GM23338 (cell line): ENCODE measurements at regions not wholly inside any gene's neighbourhood (a gene's known extent, or its start where the extent isn't known, plus 50 kb on each side); places are given as distances from the start of the nearest gene placed in this dataset.

Experiments
- ATAC-seq: fragments of 200-7000 bp; cut with Tn5 transposase; 3 replicates; pipeline ENCODE4 v1.9.1; 2020
- DNase-seq: peaks from one replicate; pipeline ENCODE4 v3.0.0-alpha.2; 2015; ENCODE audit warnings: low spot score
- H2AFZ ChIP-seq: fragments of 200-600 bp; sonication (generic); 2 replicates; pipeline ENCODE4 v1.8.0; 2016; ENCODE audit warnings: antibody characterized with exemption, mild to moderate bottlenecking, moderate library complexity
- H3F3A ChIP-seq: fragments of 200-600 bp; sonication (generic); replicated peaks from 2 replicates; pipeline ENCODE4 v1.8.0; 2017; ENCODE audit warnings: antibody characterized with exemption, mixed run types, low read depth
- H3K27ac ChIP-seq: fragments of 200-600 bp; sonication (generic); 2 replicates; pipeline ENCODE4 v1.6.1; 2016; ENCODE audit warnings: low read depth
- H3K27me3 ChIP-seq: fragments of 200-600 bp; sonication (generic); 2 replicates; pipeline ENCODE4 v1.8.0; 2016; ENCODE audit warnings: mild to moderate bottlenecking, mixed run types, moderate library complexity; ENCODE audit not compliant: insufficient read depth
- H3K36me3 ChIP-seq: fragments of 200-600 bp; sonication (generic); 2 replicates; pipeline ENCODE4 v1.8.0; 2016; ENCODE audit warnings: mild to moderate bottlenecking; ENCODE audit not compliant: insufficient read depth
- H3K4me1 ChIP-seq: fragments of 200-600 bp; sonication (generic); 2 replicates; pipeline ENCODE4 v1.8.0; 2016; ENCODE audit warnings: mild to moderate bottlenecking, moderate library complexity; ENCODE audit not compliant: insufficient read depth
- H3K4me2 ChIP-seq: fragments of 200-600 bp; sonication (generic); 2 replicates; pipeline ENCODE4 v1.7.1; 2017; ENCODE audit warnings: mixed run types
- H3K4me3 ChIP-seq: fragments of 200-600 bp; sonication (generic); 2 replicates; pipeline ENCODE4 v1.6.1; 2016; ENCODE audit warnings: mixed run types
- H3K79me2 ChIP-seq: fragments of 200-600 bp; sonication (generic); replicated peaks from 2 replicates; pipeline ENCODE4 v1.8.0; 2017; ENCODE audit warnings: mild to moderate bottlenecking; ENCODE audit not compliant: insufficient read depth
- H3K9me2 ChIP-seq: fragments of 200-600 bp; sonication (generic); 2 replicates; pipeline ENCODE4 v1.8.0; 2017; ENCODE audit not compliant: insufficient read depth
- H4K20me1 ChIP-seq: fragments of 200-600 bp; sonication (generic); replicated peaks from 2 replicates; pipeline ENCODE4 v1.8.0; 2017; ENCODE audit warnings: mild to moderate bottlenecking; ENCODE audit not compliant: insufficient read depth
- H3K27ac Mint-ChIP-seq: 2 replicates; pipeline ENCODE4 v1.8.0; 2020; ENCODE audit warnings: inconsistent platforms, mild to moderate bottlenecking, moderate library complexity, mixed read lengths
- H3K27me3 Mint-ChIP-seq: 3 replicates; pipeline ENCODE4 v1.8.0; 2022; ENCODE audit warnings: low read depth, mild to moderate bottlenecking, moderate library complexity, mixed read lengths, inconsistent platforms; ENCODE audit not compliant: insufficient read depth, poor library complexity
- H3K36me3 Mint-ChIP-seq: 3 replicates; pipeline ENCODE4 v1.8.0; 2021; ENCODE audit warnings: low read depth, mild to moderate bottlenecking, inconsistent platforms, moderate library complexity, mixed read lengths
- H3K4me1 Mint-ChIP-seq: 3 replicates; pipeline ENCODE4 v1.8.0; 2020; ENCODE audit warnings: mild to moderate bottlenecking, inconsistent platforms, mixed read lengths
- H3K4me3 Mint-ChIP-seq: 3 replicates; pipeline ENCODE4 v1.8.0; 2021; ENCODE audit warnings: moderate library complexity, mild to moderate bottlenecking, inconsistent platforms, mixed read lengths
- H3K9me3 Mint-ChIP-seq: 3 replicates; pipeline ENCODE4 v1.8.0; 2020; ENCODE audit warnings: moderate library complexity, mild to moderate bottlenecking, inconsistent platforms, mixed read lengths
- EZH2 ChIP-seq: fragments of 200-600 bp; sonication (generic); IDR thresholded peaks from one replicate; pipeline ENCODE4 v1.8.0; 2017; ENCODE audit warnings: antibody characterized with exemption, mild to moderate bottlenecking, low read depth; ENCODE audit not compliant: unreplicated experiment
- EZH2phosphoT487 ChIP-seq: fragments of 200-600 bp; sonication (generic); IDR thresholded peaks from one replicate; pipeline ENCODE4 v1.8.1; 2018; ENCODE audit warnings: antibody characterized with exemption; ENCODE audit not compliant: unreplicated experiment
- JUNB ChIP-seq: IDR thresholded peaks from one replicate; pipeline ENCODE4 v1.6.1; 2016; ENCODE audit warnings: antibody characterized with exemption; ENCODE audit not compliant: unreplicated experiment
- POLR2AphosphoS5 ChIP-seq: IDR thresholded peaks from 2 replicates; pipeline ENCODE4 v1.6.1; 2016; ENCODE audit warnings: antibody characterized with exemption, low read depth
- STAT1 ChIP-seq: IDR thresholded peaks from one replicate; pipeline ENCODE4 v1.6.1; 2016; ENCODE audit warnings: antibody characterized with exemption; ENCODE audit not compliant: unreplicated experiment
- ZNF114 ChIP-seq: fragments of 250-450 bp; sonication (Bioruptor Pico); IDR thresholded peaks from 2 replicates; pipeline ENCODE4 v1.5.0; 2020; ENCODE audit warnings: mild to moderate bottlenecking, moderate library complexity
- TF ChIP-seq, protein P1 (sequence below): fragments of 250-450 bp; sonication (Bioruptor Pico); IDR thresholded peaks from 2 replicates; pipeline ENCODE4 v1.5.0; 2020; ENCODE audit warnings: mild to moderate bottlenecking, moderate library complexity
- TF ChIP-seq, protein P2 (sequence below), 2 experiments: fragments of 200-600 bp in 1 of 2; sonication (generic) in 1 of 2; conservative IDR thresholded peaks; 2 replicates each; pipeline versions ENCODE4 v1.5.1 to v1.6.1; 2016 to 2017; ENCODE audit warnings: antibody characterized with exemption in 2 of 2, low read depth in 2 of 2, mild to moderate bottlenecking in 2 of 2, moderate library complexity in 1 of 2
- TF ChIP-seq, protein P3 (sequence below): IDR thresholded peaks from 2 replicates; pipeline ENCODE4 v1.6.1; 2016; ENCODE audit warnings: antibody characterized with exemption

DNA sequence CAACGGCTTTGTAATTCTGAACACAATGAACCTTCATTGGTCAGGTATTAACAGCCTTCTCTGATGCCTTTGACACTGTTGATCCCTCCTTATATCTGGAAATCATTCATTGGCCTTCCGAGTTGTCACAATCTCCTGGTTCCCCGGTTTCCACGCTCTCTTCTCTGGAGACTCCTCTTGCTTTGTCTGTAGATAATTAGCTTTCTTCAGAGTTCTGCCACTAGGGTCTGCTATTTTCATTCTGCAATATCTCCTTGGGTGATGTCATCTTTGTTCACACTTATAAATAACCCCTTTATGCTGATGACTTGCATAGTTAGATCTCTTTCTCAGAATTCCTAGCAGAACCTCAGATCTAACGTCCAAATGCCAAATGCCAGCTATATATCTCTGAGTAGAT is 583.8 kb upstream of the ZNF717 start:
- Histone ChIP-seq H3K4me1 (0 out of 2 replicates have a peak, but pooled peaks cover 7% of the 10 kb centered on the region), H4K20me1 (no peaks in the 10 kb centered on the region), H3K36me3 (no peaks in the 10 kb centered on the region), H3K27ac (no peak overlapping the region), H2AFZ (no peak overlapping the region), H3F3A (no peaks in the 10 kb centered on the region), H3K9me2 (no peaks in the 10 kb centered on the region), H3K79me2 (no peaks in the 10 kb centered on the region), H3K4me3 (no peak overlapping the region), H3K27me3 (no peaks in the 10 kb centered on the region), H3K4me2 (no peak overlapping the region)
- Mint-ChIP-seq H3K36me3 (no peaks in the 10 kb centered on the region), H3K27ac (no peak overlapping the region), H3K27me3 (peaks cover 2% of the 10 kb centered on the region), H3K4me3 (no peak overlapping the region), H3K4me1 (peaks cover 13% of the 10 kb centered on the region), H3K9me3 (no peaks in the 10 kb centered on the region)
- ATAC-seq (peak; percentile 72), DNase-seq (peak; percentile 57)
- TF ChIP-seq STAT1 (no peak), ZNF114 (no peak), POLR2AphosphoS5 (no peak), EZH2 (no peak), JUNB (no peak), EZH2phosphoT487 (no peak)
- TF ChIP-seq, protein P1, sequence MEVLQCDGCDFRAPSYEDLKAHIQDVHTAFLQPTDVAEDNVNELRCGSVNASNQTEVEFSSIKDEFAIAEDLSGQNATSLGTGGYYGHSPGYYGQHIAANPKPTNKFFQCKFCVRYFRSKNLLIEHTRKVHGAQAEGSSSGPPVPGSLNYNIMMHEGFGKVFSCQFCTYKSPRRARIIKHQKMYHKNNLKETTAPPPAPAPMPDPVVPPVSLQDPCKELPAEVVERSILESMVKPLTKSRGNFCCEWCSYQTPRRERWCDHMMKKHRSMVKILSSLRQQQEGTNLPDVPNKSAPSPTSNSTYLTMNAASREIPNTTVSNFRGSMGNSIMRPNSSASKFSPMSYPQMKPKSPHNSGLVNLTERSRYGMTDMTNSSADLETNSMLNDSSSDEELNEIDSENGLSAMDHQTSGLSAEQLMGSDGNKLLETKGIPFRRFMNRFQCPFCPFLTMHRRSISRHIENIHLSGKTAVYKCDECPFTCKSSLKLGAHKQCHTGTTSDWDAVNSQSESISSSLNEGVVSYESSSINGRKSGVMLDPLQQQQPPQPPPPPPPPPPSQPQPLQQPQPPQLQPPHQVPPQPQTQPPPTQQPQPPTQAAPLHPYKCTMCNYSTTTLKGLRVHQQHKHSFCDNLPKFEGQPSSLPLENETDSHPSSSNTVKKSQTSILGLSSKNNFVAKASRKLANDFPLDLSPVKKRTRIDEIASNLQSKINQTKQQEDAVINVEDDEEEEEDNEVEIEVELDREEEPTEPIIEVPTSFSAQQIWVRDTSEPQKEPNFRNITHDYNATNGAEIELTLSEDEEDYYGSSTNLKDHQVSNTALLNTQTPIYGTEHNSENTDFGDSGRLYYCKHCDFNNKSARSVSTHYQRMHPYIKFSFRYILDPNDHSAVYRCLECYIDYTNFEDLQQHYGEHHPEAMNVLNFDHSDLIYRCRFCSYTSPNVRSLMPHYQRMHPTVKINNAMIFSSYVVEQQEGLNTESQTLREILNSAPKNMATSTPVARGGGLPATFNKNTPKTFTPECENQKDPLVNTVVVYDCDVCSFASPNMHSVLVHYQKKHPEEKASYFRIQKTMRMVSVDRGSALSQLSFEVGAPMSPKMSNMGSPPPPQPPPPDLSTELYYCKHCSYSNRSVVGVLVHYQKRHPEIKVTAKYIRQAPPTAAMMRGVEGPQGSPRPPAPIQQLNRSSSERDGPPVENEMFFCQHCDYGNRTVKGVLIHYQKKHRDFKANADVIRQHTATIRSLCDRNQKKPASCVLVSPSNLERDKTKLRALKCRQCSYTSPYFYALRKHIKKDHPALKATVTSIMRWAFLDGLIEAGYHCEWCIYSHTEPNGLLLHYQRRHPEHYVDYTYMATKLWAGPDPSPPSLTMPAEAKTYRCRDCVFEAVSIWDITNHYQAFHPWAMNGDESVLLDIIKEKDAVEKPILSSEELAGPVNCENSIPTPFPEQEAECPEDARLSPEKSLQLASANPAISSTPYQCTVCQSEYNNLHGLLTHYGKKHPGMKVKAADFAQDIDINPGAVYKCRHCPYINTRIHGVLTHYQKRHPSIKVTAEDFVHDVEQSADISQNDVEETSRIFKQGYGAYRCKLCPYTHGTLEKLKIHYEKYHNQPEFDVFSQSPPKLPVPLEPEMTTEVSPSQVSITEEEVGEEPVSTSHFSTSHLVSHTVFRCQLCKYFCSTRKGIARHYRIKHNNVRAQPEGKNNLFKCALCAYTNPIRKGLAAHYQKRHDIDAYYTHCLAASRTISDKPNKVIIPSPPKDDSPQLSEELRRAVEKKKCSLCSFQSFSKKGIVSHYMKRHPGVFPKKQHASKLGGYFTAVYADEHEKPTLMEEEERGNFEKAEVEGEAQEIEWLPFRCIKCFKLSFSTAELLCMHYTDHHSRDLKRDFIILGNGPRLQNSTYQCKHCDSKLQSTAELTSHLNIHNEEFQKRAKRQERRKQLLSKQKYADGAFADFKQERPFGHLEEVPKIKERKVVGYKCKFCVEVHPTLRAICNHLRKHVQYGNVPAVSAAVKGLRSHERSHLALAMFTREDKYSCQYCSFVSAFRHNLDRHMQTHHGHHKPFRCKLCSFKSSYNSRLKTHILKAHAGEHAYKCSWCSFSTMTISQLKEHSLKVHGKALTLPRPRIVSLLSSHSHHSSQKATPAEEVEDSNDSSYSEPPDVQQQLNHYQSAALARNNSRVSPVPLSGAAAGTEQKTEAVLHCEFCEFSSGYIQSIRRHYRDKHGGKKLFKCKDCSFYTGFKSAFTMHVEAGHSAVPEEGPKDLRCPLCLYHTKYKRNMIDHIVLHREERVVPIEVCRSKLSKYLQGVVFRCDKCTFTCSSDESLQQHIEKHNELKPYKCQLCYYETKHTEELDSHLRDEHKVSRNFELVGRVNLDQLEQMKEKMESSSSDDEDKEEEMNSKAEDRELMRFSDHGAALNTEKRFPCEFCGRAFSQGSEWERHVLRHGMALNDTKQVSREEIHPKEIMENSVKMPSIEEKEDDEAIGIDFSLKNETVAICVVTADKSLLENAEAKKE (CRISPR knock-in tag) = no peak
- TF ChIP-seq, protein P2, sequence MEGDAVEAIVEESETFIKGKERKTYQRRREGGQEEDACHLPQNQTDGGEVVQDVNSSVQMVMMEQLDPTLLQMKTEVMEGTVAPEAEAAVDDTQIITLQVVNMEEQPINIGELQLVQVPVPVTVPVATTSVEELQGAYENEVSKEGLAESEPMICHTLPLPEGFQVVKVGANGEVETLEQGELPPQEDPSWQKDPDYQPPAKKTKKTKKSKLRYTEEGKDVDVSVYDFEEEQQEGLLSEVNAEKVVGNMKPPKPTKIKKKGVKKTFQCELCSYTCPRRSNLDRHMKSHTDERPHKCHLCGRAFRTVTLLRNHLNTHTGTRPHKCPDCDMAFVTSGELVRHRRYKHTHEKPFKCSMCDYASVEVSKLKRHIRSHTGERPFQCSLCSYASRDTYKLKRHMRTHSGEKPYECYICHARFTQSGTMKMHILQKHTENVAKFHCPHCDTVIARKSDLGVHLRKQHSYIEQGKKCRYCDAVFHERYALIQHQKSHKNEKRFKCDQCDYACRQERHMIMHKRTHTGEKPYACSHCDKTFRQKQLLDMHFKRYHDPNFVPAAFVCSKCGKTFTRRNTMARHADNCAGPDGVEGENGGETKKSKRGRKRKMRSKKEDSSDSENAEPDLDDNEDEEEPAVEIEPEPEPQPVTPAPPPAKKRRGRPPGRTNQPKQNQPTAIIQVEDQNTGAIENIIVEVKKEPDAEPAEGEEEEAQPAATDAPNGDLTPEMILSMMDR (conservative IDR thresholded peaks at IDR 0.05; ENCODE audit: low read depth in 2 of 2) = peak; percentile 54 to 56
- TF ChIP-seq, protein P3, sequence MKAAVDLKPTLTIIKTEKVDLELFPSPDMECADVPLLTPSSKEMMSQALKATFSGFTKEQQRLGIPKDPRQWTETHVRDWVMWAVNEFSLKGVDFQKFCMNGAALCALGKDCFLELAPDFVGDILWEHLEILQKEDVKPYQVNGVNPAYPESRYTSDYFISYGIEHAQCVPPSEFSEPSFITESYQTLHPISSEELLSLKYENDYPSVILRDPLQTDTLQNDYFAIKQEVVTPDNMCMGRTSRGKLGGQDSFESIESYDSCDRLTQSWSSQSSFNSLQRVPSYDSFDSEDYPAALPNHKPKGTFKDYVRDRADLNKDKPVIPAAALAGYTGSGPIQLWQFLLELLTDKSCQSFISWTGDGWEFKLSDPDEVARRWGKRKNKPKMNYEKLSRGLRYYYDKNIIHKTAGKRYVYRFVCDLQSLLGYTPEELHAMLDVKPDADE = no peak
